Heart left ventricle (tissue), 16 donors: ENCODE measurements at regions not wholly inside any gene's neighbourhood (a gene's known extent, or its start where the extent isn't known, plus 50 kb on each side); places are given as distances from the start of the nearest gene placed in this dataset.

ENCODE experiments used
- ATAC-seq, 4 donors: fragments of 200-7000 bp; cut with Tn5 transposase; one replicate each; pipeline ENCODE4 v1.9.1; 2020 to 2022; ENCODE audit warnings: moderate library complexity in 4 of 4, mild to moderate bottlenecking in 3 of 4, moderate number of reproducible peaks in 1 of 4
- DNase-seq, 5 donors: peaks; one replicate each; pipeline ENCODE4 v3.0.0-alpha.2; 2020
- H3K27ac ChIP-seq, 12 donors: fragments of 200-600 bp; sonication (generic) in 4 of 12; one replicate each; pipeline versions ENCODE4 v1.5.0 to v1.8.0; 2016 to 2022; ENCODE audit warnings: mild to moderate bottlenecking in 2 of 12
- H3K27me3 ChIP-seq, 9 donors: fragments of 200-600 bp; sonication (generic) in 2 of 9; one replicate each; pipeline versions ENCODE4 v1.5.1 to v1.8.0; 2016 to 2022; ENCODE audit warnings: mild to moderate bottlenecking in 3 of 9
- H3K36me3 ChIP-seq, 9 donors: fragments of 200-600 bp; sonication (generic) in 2 of 9; one replicate each; pipeline versions ENCODE4 v1.5.0 to v1.8.0; 2018 to 2022; ENCODE audit warnings: mild to moderate bottlenecking in 2 of 9
- H3K4me1 ChIP-seq, 12 donors: fragments of 200-600 bp; sonication (generic) in 4 of 12; one replicate each; pipeline versions ENCODE4 v1.5.0 to v1.8.0; 2016 to 2022; ENCODE audit warnings: mild to moderate bottlenecking in 3 of 12
- H3K4me3 ChIP-seq, 12 donors: fragments of 200-600 bp; sonication (generic) in 4 of 12; one replicate each; pipeline versions ENCODE4 v1.5.0 to v1.8.0; 2017 to 2022; ENCODE audit warnings: mild to moderate bottlenecking in 9 of 12, moderate library complexity in 4 of 12
- H3K9me3 ChIP-seq, 12 donors: fragments of 200-600 bp; sonication (generic) in 4 of 12; one replicate each; pipeline versions ENCODE4 v1.5.0 to v1.8.0; 2016 to 2022; ENCODE audit warnings: mild to moderate bottlenecking in 1 of 12
- CTCF ChIP-seq, 12 donors: fragments of 200-600 bp; sonication (generic) in 4 of 12; IDR thresholded peaks; one replicate each; pipeline versions ENCODE4 v1.5.0 to v1.8.0; 2018 to 2022; ENCODE audit warnings: antibody characterized with exemption in 12 of 12, mild to moderate bottlenecking in 5 of 12
- POLR2A ChIP-seq, 2 donors: fragments of 450-650 bp; IDR thresholded peaks; one replicate each; pipeline ENCODE4 v1.6.1; 2017; ENCODE audit warnings: antibody characterized with exemption in 2 of 2, mild to moderate bottlenecking in 2 of 2, moderate library complexity in 2 of 2
- WGBS, 4 donors: extraction: QIAGEN DNeasy Blood & Tissue Kit in 2 of 4; methylation state at CpG; one replicate each; pipeline versions ENCODE4 v1.1.5 to v1.1.7; 2013 to 2018; 5-methylcytosine and 5-hydroxymethylcytosine counted together
- intact Hi-C, 10 donors: fragments of 100-400 bp; cut with DNase I; formaldehyde crosslinking; loops; one replicate each; pipeline versions ENCODE4 v1.11.1 to v1.14.2; 2022
- donor health status: ischemic (EF 13 %, LVEDD 7.1; RV severe dilation, severe dysfunction).
- donor health status: healthy with polysubstance abuse.
- donor health status: DM: no; HTN: yes; CAD: no.
- donor health status: DM: no; HTN: no; CAD: no.
- donor health status: ischemic (EF 25% LVEDD 6.9; RV normal size, moderate dysfunction).
- donor health status: ischemic (EF 25% LVEDD 5.7; RV mildly dilated, moderate dysfunction).
- donor health status: healthy.
- donor health status: DM: yes; HTN: yes; CAD: no.
- donor health status: ischemic (EF 35%, LVEDD 5.7; RV mildly dilated, moderate dysfunction).
- donor health status: nonischemic (EF 11% LVEDD 7.7; RV severe dilation, severe dysfunction).
- donor health status: DM: yes; HTN: yes; CAD: no.
- donor health status: PGD.
- donor health status: ischemic (EF 29% LVEDD 5.4; RV normal size, mild dysfunction).
- donor health status: nonischemic (EF 23%, LVEDD 6.1; RV moderate dilation, normal function).

GRCh38 chr7:109782806-109783205 is 1213.1 kb downstream of the DNAJB9 start:
- Histone ChIP-seq H3K4me1 (no peaks in the 10 kb centered on the region), H3K4me3 (no peak overlapping the region), H3K9me3 (peaks cover 0 to 6% (median 0%) of the 10 kb centered on the region in 12 donors), H3K36me3 (no peaks in the 10 kb centered on the region), H3K27ac (no peak overlapping the region), H3K27me3 (no peaks in the 10 kb centered on the region)
- intact Hi-C loops, result no loop called here
- TF ChIP-seq POLR2A (IDR thresholded peaks at IDR 0.05) (no peak), CTCF (IDR thresholded peaks at IDR 0.05) (no peak)
- WGBS, 4 donors, result 59 to 68% (median 63%) methylated on average over 3 of the region's 3 CpGs
- ATAC-seq (no peak), DNase-seq (no peak)

- ATAC-seq (no peak), DNase-seq (no peak)
- Histone ChIP-seq H3K4me3 (no peak overlapping the region), H3K36me3 (no peaks in the 10 kb centered on the region), H3K4me1 (no peaks in the 10 kb centered on the region), H3K27me3 (no peaks in the 10 kb centered on the region), H3K27ac (no peak overlapping the region), H3K9me3 (peaks cover 0 to 7% (median 0%) of the 10 kb centered on the region in 12 donors)
- intact Hi-C loops, result no loop called here
- no peak for TF ChIP-seq CTCF (IDR thresholded peaks at IDR 0.05)
- TF ChIP-seq POLR2A (IDR thresholded peaks at IDR 0.05), result no peak
Observed at GRCh38 chr7:109806548-109806947, 1236.9 kb downstream of the DNAJB9 start.

- Histone ChIP-seq H3K27me3 (no peaks in the 10 kb centered on the region), H3K4me1 (no peaks in the 10 kb centered on the region), H3K36me3 (no peaks in the 10 kb centered on the region), H3K9me3 (peaks cover 0 to 42% (median 21%) of the 10 kb centered on the region in 12 donors), H3K4me3 (no peak overlapping the region), H3K27ac (no peak overlapping the region)
- 50 to 72% (median 71%) methylated on average over 2 of the region's 2 CpGs for WGBS, 4 donors
- DNase-seq, result no peak
- ATAC-seq, result no peak
- intact Hi-C loops, result no loop called here
- TF ChIP-seq CTCF (IDR thresholded peaks at IDR 0.05) (no peak), POLR2A (IDR thresholded peaks at IDR 0.05) (no peak)
Observed at GRCh38 chr7:109821156-109821555, 1251.5 kb downstream of the DNAJB9 start.

- TF ChIP-seq POLR2A (IDR thresholded peaks at IDR 0.05) (no peak), CTCF (IDR thresholded peaks at IDR 0.05) (no peak)
- intact Hi-C loops, result no loop called here
- ATAC-seq, result no peak
Observed at GRCh38 chr7:109834851-109835250, 1256.1 kb upstream of the LRRN3 start.

More at GRCh38 chr7:109834851-109835250, 1256.1 kb upstream of the LRRN3 start:
- Histone ChIP-seq H3K4me3 (no peak overlapping the region), H3K27ac (no peak overlapping the region), H3K9me3 (no peaks in the 10 kb centered on the region), H3K4me1 (no peaks in the 10 kb centered on the region), H3K27me3 (no peaks in the 10 kb centered on the region), H3K36me3 (no peaks in the 10 kb centered on the region)
- DNase-seq, result no peak
